ENCODE measurements at regions not wholly inside any gene's neighbourhood (a gene's known extent, or its start where the extent isn't known, plus 50 kb on each side); places are given as distances from the start of the nearest gene placed in this dataset.

DNA sequence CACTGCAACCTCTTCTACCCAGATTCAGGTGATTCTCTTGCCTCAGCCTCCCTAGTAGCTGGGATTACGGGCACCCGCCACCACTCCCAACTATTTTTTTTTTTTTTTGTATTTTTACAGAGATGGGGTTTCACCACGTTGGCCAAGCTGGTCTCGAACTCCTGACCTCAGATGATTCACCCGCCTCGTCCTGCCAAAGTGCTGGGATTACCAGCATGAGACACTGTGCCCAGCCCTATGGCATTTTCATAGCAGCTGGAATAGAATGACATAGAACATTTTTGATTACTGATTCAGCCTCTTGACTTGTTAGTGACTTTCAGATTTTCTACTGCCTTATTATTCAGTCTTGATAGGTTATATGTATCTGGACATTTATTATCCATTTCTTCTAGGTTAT, 1046.2 kb downstream of the AMY1C start (continued):
- TF ChIP-seq, protein P1, sequence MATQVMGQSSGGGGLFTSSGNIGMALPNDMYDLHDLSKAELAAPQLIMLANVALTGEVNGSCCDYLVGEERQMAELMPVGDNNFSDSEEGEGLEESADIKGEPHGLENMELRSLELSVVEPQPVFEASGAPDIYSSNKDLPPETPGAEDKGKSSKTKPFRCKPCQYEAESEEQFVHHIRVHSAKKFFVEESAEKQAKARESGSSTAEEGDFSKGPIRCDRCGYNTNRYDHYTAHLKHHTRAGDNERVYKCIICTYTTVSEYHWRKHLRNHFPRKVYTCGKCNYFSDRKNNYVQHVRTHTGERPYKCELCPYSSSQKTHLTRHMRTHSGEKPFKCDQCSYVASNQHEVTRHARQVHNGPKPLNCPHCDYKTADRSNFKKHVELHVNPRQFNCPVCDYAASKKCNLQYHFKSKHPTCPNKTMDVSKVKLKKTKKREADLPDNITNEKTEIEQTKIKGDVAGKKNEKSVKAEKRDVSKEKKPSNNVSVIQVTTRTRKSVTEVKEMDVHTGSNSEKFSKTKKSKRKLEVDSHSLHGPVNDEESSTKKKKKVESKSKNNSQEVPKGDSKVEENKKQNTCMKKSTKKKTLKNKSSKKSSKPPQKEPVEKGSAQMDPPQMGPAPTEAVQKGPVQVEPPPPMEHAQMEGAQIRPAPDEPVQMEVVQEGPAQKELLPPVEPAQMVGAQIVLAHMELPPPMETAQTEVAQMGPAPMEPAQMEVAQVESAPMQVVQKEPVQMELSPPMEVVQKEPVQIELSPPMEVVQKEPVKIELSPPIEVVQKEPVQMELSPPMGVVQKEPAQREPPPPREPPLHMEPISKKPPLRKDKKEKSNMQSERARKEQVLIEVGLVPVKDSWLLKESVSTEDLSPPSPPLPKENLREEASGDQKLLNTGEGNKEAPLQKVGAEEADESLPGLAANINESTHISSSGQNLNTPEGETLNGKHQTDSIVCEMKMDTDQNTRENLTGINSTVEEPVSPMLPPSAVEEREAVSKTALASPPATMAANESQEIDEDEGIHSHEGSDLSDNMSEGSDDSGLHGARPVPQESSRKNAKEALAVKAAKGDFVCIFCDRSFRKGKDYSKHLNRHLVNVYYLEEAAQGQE (IDR thresholded peaks at IDR 0.05; ENCODE audit: low read depth, low read length) = no peak
- TF ChIP-seq ZNF217 (IDR thresholded peaks at IDR 0.05) (no peak), ZNF384 (IDR thresholded peaks at IDR 0.05; ENCODE audit: borderline replicate concordance, low read depth, low read length) (no peak), RAD51 (IDR thresholded peaks at IDR 0.05) (no peak), FOS (IDR thresholded peaks at IDR 0.05; ENCODE audit: borderline replicate concordance, extremely low read depth, insufficient read length) (no peak), SMARCA5 (IDR thresholded peaks at IDR 0.05) (no peak), CHD2 (IDR thresholded peaks at IDR 0.05; ENCODE audit: borderline replicate concordance, low read depth, low read length) (no peak), ESRRA (IDR thresholded peaks at IDR 0.05; ENCODE audit: low read length) (no peak), POLR2A (IDR thresholded peaks at IDR 0.05; ENCODE audit: low read depth, low read length) (no peak)
- TF ChIP-seq, protein P2, sequence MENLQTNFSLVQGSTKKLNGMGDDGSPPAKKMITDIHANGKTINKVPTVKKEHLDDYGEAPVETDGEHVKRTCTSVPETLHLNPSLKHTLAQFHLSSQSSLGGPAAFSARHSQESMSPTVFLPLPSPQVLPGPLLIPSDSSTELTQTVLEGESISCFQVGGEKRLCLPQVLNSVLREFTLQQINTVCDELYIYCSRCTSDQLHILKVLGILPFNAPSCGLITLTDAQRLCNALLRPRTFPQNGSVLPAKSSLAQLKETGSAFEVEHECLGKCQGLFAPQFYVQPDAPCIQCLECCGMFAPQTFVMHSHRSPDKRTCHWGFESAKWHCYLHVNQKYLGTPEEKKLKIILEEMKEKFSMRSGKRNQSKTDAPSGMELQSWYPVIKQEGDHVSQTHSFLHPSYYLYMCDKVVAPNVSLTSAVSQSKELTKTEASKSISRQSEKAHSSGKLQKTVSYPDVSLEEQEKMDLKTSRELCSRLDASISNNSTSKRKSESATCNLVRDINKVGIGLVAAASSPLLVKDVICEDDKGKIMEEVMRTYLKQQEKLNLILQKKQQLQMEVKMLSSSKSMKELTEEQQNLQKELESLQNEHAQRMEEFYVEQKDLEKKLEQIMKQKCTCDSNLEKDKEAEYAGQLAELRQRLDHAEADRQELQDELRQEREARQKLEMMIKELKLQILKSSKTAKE (IDR thresholded peaks at IDR 0.05; ENCODE audit: low read depth, poor library complexity, severe bottlenecking) = no peak
- TF ChIP-seq, protein P3, sequence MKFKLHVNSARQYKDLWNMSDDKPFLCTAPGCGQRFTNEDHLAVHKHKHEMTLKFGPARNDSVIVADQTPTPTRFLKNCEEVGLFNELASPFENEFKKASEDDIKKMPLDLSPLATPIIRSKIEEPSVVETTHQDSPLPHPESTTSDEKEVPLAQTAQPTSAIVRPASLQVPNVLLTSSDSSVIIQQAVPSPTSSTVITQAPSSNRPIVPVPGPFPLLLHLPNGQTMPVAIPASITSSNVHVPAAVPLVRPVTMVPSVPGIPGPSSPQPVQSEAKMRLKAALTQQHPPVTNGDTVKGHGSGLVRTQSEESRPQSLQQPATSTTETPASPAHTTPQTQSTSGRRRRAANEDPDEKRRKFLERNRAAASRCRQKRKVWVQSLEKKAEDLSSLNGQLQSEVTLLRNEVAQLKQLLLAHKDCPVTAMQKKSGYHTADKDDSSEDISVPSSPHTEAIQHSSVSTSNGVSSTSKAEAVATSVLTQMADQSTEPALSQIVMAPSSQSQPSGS (IDR thresholded peaks at IDR 0.05; ENCODE audit: low read length) = no peak

Data from GM12878 (cell line).